GM18519 (cell line): ENCODE measurements at regions not wholly inside any gene's neighbourhood (a gene's known extent, or its start where the extent isn't known, plus 50 kb on each side); places are given as distances from the start of the nearest gene placed in this dataset.
A peak's percentile ranks its signal among the peaks of the same experiment; 100 is the strongest.

Experiments used
- ATAC-seq: cut with Tn5 transposase; IDR thresholded peaks from one replicate; pipeline ENCODE4 v1.9.1; 2021; ENCODE audit warnings: mild to moderate bottlenecking, moderate library complexity; ENCODE audit not compliant: unreplicated experiment, low FRiP score

DNA sequence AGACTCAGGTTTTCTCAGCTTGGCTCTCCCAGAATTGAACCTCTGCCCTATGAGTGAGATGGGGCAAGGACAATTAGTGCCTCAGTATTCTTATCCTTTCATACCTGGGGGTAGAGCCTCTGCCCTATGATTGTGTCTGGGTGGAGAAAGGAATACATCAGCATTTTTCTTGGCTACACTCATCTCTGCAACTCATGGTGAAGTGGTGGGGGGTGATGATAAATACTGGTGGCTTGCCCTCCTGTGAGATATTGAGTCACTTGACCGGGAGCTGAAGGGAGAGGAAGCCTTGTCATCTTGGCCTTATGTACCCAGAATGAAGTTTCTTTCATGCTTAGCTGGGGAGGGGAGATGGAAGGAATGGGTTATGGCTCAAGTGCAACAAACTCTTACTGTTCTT is 71.3 kb upstream of the ENOX2 start:
- no peak for ATAC-seq

DNA sequence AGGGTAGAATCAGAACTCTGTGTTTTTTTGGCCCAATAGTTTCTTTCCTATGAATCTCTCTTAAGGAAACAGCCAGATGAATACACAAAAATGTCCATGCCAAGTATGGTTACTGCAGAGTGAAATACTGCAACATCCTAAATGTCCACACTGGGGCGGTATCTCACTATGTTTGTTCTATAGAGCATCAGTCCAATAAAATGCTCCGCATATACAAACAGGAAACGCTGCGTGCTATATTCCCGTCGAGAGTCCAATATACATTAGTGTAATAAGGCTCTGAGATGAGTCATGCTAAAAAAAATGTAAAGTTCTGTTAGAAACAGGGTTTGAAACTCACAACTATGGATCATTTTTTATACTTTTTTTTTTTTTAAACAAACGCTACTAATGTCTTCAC is 72.9 kb upstream of the ENOX2 start:
- ATAC-seq = peak; percentile 86

DNA sequence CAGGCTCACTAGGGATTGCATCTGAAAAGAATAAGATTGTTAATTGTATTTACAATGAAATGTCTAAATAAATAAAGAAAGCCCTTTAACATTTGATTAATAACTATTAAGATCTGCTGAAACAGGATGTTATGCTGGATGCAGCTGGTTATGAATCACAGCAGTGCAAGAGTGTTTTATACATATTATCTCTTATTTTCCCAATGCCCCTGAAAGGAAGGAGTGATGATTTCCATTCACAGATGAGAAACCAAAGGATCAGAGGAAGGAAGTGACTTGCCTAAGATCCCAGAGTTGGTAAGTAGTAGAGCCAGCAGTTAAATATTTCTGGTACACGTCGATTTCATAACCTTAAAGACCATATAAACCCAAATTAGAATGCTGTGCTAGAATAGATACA is 76.3 kb upstream of the ARHGAP36 start:
- no peak for ATAC-seq

DNA sequence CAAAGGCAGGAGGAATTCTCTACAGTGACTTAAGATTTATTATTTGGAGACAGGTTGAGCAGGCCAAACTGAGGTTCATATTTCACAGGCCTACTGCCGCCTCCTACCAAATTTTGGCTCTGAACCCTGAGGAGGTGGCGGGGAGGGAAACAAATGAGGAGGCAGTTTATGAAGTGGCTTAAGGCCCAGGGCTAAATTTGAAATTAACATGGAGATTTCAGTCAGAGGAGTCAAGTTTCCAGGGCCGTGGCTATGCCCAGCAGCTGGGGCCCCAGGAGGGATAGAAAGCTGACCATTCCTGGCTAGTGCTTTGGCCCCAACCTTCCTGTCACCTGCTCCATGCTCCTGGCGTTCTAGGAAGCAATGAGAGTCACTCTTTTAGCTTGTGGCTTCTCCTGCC is 73.4 kb upstream of the ARHGAP36 start:
- ATAC-seq = no peak

DNA sequence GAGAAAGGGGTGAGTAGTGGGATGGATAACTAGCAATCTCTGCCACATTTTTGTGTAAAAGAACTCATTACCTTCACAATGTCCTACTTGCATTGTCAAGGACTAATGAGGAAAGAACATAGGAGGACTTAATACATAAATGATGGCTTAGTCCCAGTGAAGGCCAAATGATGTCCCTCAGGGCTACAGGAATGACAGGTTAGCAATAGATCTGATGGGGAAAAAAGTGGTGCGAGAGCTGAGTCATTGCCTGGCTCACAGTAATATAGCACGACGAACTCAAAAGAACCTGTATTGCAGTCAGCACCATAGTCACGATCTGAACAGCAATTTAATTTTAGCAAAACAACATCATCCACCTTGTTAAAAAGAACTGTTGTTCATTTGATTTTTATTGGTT is 70.9 kb upstream of the ARHGAP36 start:
- no peak for ATAC-seq

DNA sequence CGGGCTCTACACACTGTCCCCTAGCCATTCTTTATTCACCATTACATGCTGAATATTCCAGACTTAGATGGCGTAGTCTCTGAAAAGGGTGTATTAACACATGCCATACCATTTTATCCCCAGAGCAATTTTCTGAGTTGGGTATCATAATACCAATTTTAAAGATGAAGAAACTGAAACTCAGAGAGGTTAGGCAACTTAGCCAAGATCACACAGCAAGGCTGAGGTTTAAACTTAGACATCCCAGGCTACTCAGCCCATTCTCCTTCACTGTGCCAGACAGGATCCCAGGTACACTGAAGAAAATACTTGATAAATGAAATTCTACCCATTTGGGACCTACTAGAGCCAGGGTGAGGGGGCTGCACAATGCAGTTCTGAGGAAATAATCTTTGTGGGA is 67.4 kb upstream of the ARHGAP36 start:
- ATAC-seq = no peak

DNA sequence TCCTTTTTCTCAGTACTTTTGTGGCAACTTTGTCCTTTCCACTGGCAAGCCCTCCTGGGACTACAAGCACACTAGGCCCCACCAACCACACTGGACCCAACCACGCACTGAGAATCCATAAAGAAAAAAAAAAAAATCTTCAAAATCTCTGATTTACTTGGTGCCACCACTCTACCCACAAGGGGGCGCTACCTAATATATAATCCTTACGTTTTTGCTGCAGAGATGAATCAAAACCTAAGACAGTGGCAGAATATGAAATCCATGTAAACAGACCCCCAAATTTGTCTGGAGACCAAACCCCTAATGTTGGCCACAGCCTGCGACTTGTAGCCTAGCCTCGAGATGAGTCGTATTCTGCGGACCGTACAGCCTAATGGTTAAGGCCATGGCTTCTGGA is 63.5 kb upstream of the ARHGAP36 start:
- ATAC-seq = no peak

DNA sequence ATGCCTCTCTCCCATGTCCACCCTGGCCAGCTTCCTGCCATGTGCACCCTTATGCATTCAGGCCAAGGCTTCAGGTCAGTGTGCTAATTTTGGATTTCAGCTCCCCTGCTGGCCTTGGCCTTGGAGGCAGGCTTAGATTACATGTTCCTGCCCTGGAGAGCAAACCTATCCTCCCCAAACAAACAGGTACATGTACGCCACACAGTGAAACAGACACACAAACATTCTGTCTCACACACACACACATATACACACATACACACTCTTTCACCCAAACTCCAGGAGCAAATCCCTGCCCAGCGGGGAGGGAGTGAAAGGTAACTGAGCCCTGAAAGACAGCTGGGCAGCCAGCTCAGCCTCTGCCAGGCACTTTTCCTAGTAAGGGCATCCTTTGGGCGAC is 62.7 kb upstream of the ARHGAP36 start:
- ATAC-seq = no peak

DNA sequence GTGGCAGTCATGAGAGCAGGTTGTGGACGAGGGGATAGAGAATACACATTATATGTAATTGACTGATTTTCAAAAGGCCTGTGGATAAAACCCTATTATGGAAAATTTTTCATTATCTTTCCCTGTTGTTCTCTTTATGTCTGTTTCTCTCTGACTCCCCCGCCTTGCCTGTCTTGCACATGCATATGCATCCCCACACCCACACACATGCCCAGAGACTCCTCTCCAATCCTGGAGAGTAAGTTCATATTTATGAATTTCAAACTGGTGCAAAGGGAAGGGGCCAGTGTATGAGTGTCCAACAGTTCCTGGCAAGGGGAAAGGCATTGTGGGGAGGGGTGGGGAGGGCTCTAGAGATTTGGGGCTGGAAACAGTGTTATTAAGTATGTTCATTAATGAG is 60.8 kb upstream of the ARHGAP36 start:
- no peak for ATAC-seq

DNA sequence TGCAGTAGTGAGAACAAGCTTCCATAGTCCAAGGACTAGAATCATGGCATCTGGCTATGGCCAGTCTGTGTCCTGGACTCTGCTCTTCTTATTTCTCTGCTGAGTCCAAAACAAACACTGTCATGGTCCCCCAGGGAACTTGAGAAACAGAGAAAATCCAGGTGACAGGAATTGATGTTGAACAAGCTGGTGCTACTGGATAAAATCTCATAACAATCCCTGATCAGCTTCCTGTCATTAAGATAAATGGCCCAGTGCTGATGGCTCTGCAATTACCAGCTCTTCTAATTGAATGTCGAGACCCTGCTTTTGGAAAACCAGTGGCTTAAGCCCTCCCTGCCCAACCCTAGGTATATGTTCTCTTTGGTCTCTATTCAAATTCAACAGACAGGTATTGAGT is 58.8 kb upstream of the ARHGAP36 start:
- ATAC-seq = no peak
